ENCODE measurements at regions not wholly inside any gene's neighbourhood (a gene's known extent, or its start where the extent isn't known, plus 50 kb on each side); places are given as distances from the start of the nearest gene placed in this dataset.

DNA sequence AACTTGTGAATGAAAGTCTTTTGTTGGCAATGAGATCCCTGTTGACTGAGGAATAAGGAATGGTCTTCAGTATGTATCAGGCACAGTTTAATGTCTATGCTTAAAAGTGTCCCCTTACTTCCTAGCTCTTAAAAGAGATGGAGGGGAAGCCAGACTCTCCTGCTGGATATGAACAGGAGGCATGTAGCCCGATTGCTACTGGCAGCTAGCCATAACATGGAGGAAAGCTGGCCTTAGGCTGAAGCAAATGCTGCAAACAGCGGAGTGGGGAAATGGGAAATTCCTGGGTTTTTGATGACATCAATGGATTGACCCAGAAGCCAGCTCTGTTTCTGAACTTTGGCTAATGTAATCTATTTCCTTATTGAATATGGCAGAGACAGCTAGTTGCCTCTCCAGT lies 266.1 kb downstream of the SLC4A3 start:
- Histone ChIP-seq H3K9ac (ENCODE audit: insufficient read depth, low read depth, low read length) (no peak overlapping the region), H3K27me3 (ENCODE audit: control insufficient read depth in 1 of 2, insufficient read depth in 2 of 2, low read length in 2 of 2) (peaks cover 0 to 7% of the 10 kb centered on the region in 2 experiments; a peak in 1 of 5 replicates), H4K20me1 (ENCODE audit: insufficient read depth, low read length) (no peaks in the 10 kb centered on the region), H3K4me3 (replicated peaks in 1 of 3; ENCODE audit: insufficient read depth in 1 of 3, low read depth in 2 of 3, low read length in 3 of 3) (no peak overlapping the region), H2AFZ (ENCODE audit: low read length) (no peak overlapping the region), H3K79me2 (ENCODE audit: insufficient read depth, low read length) (no peaks in the 10 kb centered on the region), H3K36me3 (replicated peaks in 1 of 2; ENCODE audit: control insufficient read depth in 1 of 2, insufficient read depth in 2 of 2, low read length in 2 of 2) (no peaks in the 10 kb centered on the region), H3K4me2 (ENCODE audit: low read depth, low read length) (no peak overlapping the region), H3K4me1 (ENCODE audit: insufficient read depth, low read length) (no peaks in the 10 kb centered on the region), H3K27ac (ENCODE audit: extremely low read length, insufficient read depth, low read length) (no peak overlapping the region), H3K9me3 (ENCODE audit: low read length) (no peaks in the 10 kb centered on the region)
- ATAC-seq = no peak
- TF ChIP-seq ZNF264 (CRISPR knock-in tag; IDR thresholded peaks at IDR 0.05) (no peak), MXI1 (IDR thresholded peaks at IDR 0.05; ENCODE audit: borderline replicate concordance, low read depth, low read length) (no peak), ZMYM3 (CRISPR knock-in tag; IDR thresholded peaks at IDR 0.05) (no peak), ZNF839 (CRISPR knock-in tag; IDR thresholded peaks at IDR 0.05; ENCODE audit: borderline replicate concordance) (no peak), MAFG (CRISPR knock-in tag; IDR thresholded peaks at IDR 0.05) (no peak), CAMTA2 (CRISPR knock-in tag; IDR thresholded peaks at IDR 0.05; ENCODE audit: borderline replicate concordance) (no peak), SP1 (IDR thresholded peaks at IDR 0.05) (no peak), SP1 (CRISPR knock-in tag; IDR thresholded peaks at IDR 0.05) (no peak), MZF1 (CRISPR knock-in tag; IDR thresholded peaks at IDR 0.05; ENCODE audit: borderline replicate concordance) (no peak), MED13 (CRISPR knock-in tag; IDR thresholded peaks at IDR 0.05) (no peak), FOXM1 (CRISPR knock-in tag; IDR thresholded peaks at IDR 0.05) (no peak)
- TF ChIP-seq, protein P1, sequence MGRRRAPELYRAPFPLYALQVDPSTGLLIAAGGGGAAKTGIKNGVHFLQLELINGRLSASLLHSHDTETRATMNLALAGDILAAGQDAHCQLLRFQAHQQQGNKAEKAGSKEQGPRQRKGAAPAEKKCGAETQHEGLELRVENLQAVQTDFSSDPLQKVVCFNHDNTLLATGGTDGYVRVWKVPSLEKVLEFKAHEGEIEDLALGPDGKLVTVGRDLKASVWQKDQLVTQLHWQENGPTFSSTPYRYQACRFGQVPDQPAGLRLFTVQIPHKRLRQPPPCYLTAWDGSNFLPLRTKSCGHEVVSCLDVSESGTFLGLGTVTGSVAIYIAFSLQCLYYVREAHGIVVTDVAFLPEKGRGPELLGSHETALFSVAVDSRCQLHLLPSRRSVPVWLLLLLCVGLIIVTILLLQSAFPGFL (CRISPR knock-in tag; IDR thresholded peaks at IDR 0.05) = no peak
- TF ChIP-seq, protein P2, sequence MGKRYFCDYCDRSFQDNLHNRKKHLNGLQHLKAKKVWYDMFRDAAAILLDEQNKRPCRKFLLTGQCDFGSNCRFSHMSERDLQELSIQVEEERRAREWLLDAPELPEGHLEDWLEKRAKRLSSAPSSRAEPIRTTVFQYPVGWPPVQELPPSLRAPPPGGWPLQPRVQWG (CRISPR knock-in tag; IDR thresholded peaks at IDR 0.05; ENCODE audit: borderline replicate concordance, low read depth) = no peak
- intact Hi-C loops (cut with micrococcal nuclease; ENCODE audit: unreplicated experiment) (no loop called here), in situ Hi-C loops (cut with HindIII; ENCODE audit: extremely low pct_ligation_motif_present, low pct_unique_long_range_greater_than_20kb) (no loop called here)
- CTCF ChIA-PET (ENCODE audit: low intra/inter-chr PET ratio, low total read pairs) = no interaction called here
- POLR2A ChIA-PET = no interaction called here
- 0% methylated on average over 2 of the region's 2 CpGs for WGBS (ENCODE audit: low lambda C conversion rate)
- BruUV-seq (replicated peaks) = no TSS peak
- no peak for DNase-seq (ENCODE audit: low spot score)
- FAIRE-seq = no peak
